GM12892 (cell line): ENCODE measurements at regions not wholly inside any gene's neighbourhood (a gene's known extent, or its start where the extent isn't known, plus 50 kb on each side); places are given as distances from the start of the nearest gene placed in this dataset.
"Not testable (repeated sequence)": the region's sequence is repeated elsewhere in the genome, so short reads cannot be mapped to it uniquely, and the experiment has no call there.

Experiments used
- DNase-seq: peaks from one replicate; pipeline ENCODE4 v3.0.0; 2011; ENCODE audit not compliant: insufficient read length
- FAIRE-seq: peaks from 2 replicates; lab custom pipeline; 2011; peaks lifted over from hg19 to GRCh38; lab: Jason Lieb, UNC
- POLR2A ChIP-seq: IDR thresholded peaks from 2 replicates; pipeline ENCODE4 v1.6.1; 2011; ENCODE audit warnings: low read depth, low read length, control low read depth
- POLR2AphosphoS5 ChIP-seq: IDR thresholded peaks from 2 replicates; pipeline ENCODE4 v1.6.1; 2011; ENCODE audit warnings: low read depth, low read length, control low read depth
- TAF1 ChIP-seq: IDR thresholded peaks from 2 replicates; pipeline ENCODE4 v1.6.1; 2011; ENCODE audit warnings: low read depth, mild to moderate bottlenecking, control low read depth, low read length, borderline replicate concordance

GRCh38 chr16:16930309-16931000 lies 540.3 kb downstream of the XYLT1 start:
- DNase-seq (no peak), FAIRE-seq (no peak)
- TF ChIP-seq POLR2A: no peak
- no peak for TF ChIP-seq TAF1
- no peak for TF ChIP-seq POLR2AphosphoS5

GRCh38 chr16:16933861-16934260 lies 536.9 kb downstream of the XYLT1 start:
- FAIRE-seq: no peak
- DNase-seq: no peak
- no peak for TF ChIP-seq POLR2A
- no peak for TF ChIP-seq TAF1
- no peak for TF ChIP-seq POLR2AphosphoS5

GRCh38 chr16:16934660-16935059 lies 536.1 kb downstream of the XYLT1 start:
- FAIRE-seq: no peak
- TF ChIP-seq TAF1 (no peak), POLR2AphosphoS5 (no peak), POLR2A (no peak)

DNA sequence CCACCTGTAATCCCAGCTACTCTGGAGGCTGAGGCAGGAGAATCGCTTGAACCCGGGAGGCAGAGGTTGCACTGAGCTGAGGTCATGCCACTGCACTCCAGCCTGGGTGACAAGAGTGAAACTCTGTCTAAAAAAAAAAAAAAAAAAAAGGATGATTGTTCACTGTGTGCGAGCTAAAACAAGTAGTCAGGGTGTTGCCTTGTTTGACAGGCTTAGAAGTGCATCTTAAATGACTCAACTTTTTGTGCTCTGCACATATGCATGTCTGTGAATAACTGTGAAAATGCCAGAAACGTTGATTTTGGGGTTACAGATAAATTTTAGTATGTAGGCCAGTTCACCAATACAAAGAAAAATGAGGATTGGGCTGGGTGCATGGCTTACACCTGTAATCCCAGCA lies 534.9 kb downstream of the XYLT1 start:
- not testable (repeated sequence) for FAIRE-seq, DNase-seq

More at GRCh38 chr16:16934660-16935059, 536.1 kb downstream of the XYLT1 start:
- DNase-seq: no peak

DNA sequence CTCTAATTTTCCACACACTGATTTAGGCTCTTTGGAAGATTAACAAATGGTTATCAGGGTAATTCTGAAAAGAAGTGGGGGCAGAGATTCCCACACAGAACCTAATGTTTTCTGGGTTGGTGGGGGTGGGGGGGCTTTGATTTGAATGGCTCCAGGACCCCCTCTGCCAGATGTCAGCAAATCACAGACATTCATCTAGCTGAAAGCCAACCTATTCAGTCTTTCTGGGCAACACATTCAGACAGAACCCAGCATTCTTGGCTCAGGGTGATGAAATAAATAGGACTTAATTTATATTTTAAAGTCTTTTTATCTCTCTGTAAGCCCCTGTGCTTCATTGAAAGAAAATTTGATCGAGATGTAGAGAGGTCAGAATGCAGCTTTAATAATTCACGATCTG lies 533.2 kb downstream of the XYLT1 start:
- FAIRE-seq (no peak), DNase-seq (no peak)
- TF ChIP-seq TAF1 (no peak), POLR2AphosphoS5 (no peak), POLR2A (no peak)

DNA sequence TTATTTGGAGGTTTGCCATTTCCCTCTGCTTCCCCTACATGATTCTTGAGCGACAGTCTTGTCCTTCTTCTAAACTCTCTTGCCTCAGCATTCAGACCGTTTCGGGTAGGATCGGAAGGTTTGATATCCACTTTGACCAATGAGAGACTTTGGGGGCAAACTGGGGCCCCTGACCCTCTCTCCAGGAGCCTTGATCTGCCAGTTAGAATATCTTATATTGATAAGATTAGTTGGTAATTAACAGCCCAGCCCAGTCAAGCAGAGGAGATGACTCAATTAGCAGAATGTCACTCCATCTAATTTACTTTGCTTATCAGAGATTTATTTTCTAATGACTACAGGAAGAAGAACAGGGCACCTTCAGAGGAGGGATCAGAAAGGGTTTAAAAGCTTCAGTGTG lies 532.8 kb downstream of the XYLT1 start:
- no peak for TF ChIP-seq POLR2AphosphoS5
- no peak for TF ChIP-seq POLR2A
- no peak for TF ChIP-seq TAF1
- DNase-seq (no peak), FAIRE-seq (no peak)

- DNase-seq: no peak
- no peak for FAIRE-seq
- TF ChIP-seq POLR2A (no peak), POLR2AphosphoS5 (no peak), TAF1 (no peak)
Observed at GRCh38 chr16:16938980-16939379, 531.8 kb downstream of the XYLT1 start.

DNA sequence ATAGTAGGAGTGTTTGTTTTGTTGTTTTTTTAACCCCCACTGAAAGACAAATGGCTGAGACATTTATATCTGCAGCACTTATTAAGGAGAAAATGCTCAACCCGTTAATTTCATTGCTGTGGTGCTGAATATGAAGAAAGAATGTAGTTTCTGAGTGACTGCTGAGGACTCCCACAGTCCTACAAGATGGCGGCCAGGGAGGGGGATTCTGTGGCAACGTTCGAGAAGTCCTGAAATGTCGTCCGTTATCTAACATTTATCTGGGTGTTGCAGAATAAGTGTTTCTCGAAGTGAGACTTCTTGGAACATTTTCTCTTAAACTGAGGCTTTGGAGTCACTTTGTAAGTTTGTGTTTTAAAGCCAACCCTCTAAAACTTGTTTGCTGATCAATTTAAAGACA lies 530.4 kb downstream of the XYLT1 start:
- no peak for DNase-seq
- no peak for FAIRE-seq

GRCh38 chr16:16942849-16943248 lies 527.9 kb downstream of the XYLT1 start:
- not testable (repeated sequence) for DNase-seq, FAIRE-seq

More for the DNA sequence above, 530.4 kb downstream of the XYLT1 start:
- TF ChIP-seq TAF1 (no peak), POLR2A (no peak), POLR2AphosphoS5 (no peak)

DNA sequence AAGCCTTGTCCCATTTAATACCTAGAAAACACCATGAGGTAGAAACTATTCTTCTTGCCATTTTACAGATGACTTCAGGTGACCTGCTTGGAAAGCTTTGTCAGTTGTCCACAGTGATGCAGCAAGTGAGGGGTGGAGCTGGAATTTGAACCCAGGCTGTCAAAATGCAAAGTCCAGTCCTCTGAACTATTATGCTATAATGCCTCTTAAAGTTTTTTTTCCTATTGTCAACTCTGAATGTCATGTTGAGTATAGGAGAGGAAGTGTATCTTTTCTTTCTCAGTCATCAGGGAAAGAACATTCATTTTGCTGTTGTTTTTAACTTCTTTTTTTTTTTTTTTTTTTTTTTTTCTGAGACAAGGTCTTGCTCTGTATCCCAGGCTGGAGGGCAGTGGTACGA lies 525.6 kb downstream of the XYLT1 start:
- DNase-seq (no peak), FAIRE-seq (no peak)
- TF ChIP-seq POLR2AphosphoS5: no peak

DNA sequence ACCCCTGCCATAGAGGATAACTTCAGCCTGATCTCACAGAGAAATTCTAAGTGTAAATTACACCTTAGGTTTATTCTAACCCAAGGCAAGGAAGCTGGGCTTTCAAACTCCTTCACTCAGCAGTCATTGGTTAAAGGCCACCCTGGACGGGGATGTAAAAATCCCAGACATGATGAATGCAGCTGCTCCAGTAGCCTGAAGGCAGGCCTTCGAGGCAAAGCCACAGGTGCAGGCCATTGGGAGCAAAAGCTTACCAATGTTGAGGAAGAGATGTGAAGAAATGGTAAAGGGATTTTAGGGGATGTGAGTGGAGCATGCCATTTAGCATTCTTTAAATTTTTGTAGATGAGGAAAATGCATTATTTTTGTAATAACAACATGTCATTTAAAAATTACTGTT lies 514.4 kb downstream of the XYLT1 start:
- TF ChIP-seq POLR2A (no peak), TAF1 (no peak), POLR2AphosphoS5 (no peak)

DNA sequence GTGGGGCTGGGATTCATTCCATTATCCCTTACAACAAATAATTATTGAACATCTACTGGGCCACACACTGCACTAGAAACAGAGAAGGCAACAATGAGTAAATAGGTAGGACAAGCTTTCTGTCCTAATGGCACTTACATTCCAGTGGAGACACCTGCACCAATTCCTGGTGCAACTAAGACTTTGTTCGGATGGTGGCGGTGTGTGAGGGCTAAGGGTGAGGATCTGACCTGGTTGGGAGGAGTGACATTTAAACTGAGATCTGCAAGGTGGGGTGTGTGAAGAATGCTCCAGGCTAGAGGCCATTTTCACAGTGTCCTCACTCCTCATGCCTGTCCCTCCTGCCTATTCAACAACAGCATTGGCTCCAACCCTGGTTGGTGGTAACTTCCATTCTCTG lies 510.0 kb downstream of the XYLT1 start:
- DNase-seq: no peak
- TF ChIP-seq POLR2AphosphoS5 (no peak), POLR2A (no peak), TAF1 (no peak)
- no peak for FAIRE-seq

More for the DNA sequence above, 514.4 kb downstream of the XYLT1 start:
- no peak for FAIRE-seq
- DNase-seq: no peak

- TF ChIP-seq POLR2A (no peak), TAF1 (no peak), POLR2AphosphoS5 (no peak)
- DNase-seq: no peak
- no peak for FAIRE-seq
Observed at GRCh38 chr16:16966439-16966838, 504.3 kb downstream of the XYLT1 start.

DNA sequence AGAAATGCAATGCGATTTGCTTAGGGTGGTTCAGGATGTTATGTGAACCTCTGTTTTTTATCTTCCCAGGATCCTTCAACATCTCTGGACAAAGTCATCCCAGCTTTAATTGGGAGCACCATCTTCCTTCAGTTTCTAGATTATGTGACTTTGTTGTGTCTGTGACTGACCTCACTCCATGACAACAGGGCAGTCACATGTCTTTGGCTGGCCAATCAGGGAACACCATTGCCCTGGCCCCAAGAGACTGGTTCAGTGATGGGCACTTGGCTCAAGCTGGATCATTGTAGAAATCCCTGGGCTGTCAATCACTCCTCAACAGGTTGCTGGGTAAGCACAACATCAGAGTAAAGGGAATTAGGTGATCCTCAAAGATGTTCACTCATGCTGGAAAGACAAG lies 499.7 kb downstream of the XYLT1 start:
- no peak for FAIRE-seq
- no peak for DNase-seq
- TF ChIP-seq POLR2AphosphoS5 (no peak), TAF1 (no peak), POLR2A (no peak)
